Loucy (cell line): ENCODE measurements at regions not wholly inside any gene's neighbourhood (a gene's known extent, or its start where the extent isn't known, plus 50 kb on each side); places are given as distances from the start of the nearest gene placed in this dataset.

Source experiments
- H2AFZ ChIP-seq: fragments of 200-600 bp; sonication (generic); 2 replicates; pipeline ENCODE4 v1.6.0; 2016; ENCODE audit warnings: antibody characterized with exemption, mild to moderate bottlenecking, low read length, moderate library complexity
- H3F3A ChIP-seq: fragments of 200-600 bp; 2 replicates; pipeline ENCODE4 v1.6.0; 2016; ENCODE audit warnings: antibody characterized with exemption, low read depth, mild to moderate bottlenecking
- H3K27me3 ChIP-seq: fragments of 200-600 bp; sonication (generic); 2 replicates; pipeline ENCODE4 v1.6.1; 2014; ENCODE audit warnings: low read length, mild to moderate bottlenecking; ENCODE audit not compliant: insufficient read depth, poor library complexity, severe bottlenecking
- H3K36me3 ChIP-seq: fragments of 200-600 bp; sonication (generic); 2 replicates; pipeline ENCODE4 v1.6.1; 2016; ENCODE audit warnings: low read length; ENCODE audit not compliant: insufficient read depth
- H3K4me1 ChIP-seq: fragments of 200-600 bp; sonication (generic); 2 replicates; pipeline ENCODE4 v1.5.1; 2014; ENCODE audit warnings: low read length, mild to moderate bottlenecking; ENCODE audit not compliant: insufficient read depth, poor library complexity, severe bottlenecking
- H3K4me2 ChIP-seq: fragments of 200-600 bp; sonication (generic); 2 replicates; pipeline ENCODE4 v1.6.0; 2014; ENCODE audit warnings: antibody characterized with exemption, low read length, low read depth, mild to moderate bottlenecking; ENCODE audit not compliant: poor library complexity, severe bottlenecking
- H3K4me3 ChIP-seq: fragments of 200-600 bp; sonication (generic); 2 replicates; pipeline ENCODE4 v1.5.1; 2014; ENCODE audit warnings: low read length, mild to moderate bottlenecking, mixed read lengths; ENCODE audit not compliant: poor library complexity, severe bottlenecking
- H3K79me2 ChIP-seq: fragments of 200-600 bp; sonication (generic); 2 replicates; pipeline ENCODE4 v1.6.1; 2014; ENCODE audit warnings: low read length; ENCODE audit not compliant: insufficient read depth
- H3K9ac ChIP-seq: fragments of 200-600 bp; sonication (generic); 2 replicates; pipeline ENCODE4 v1.6.0; 2014; ENCODE audit warnings: mild to moderate bottlenecking, low read depth, low read length, moderate library complexity; ENCODE audit not compliant: poor library complexity, severe bottlenecking
- H3K9me2 ChIP-seq: fragments of 200-600 bp; sonication (generic); replicated peaks from 2 replicates; pipeline ENCODE4 v1.6.1; 2016; ENCODE audit warnings: low read depth, low read length, mixed read lengths
- H3K9me3 ChIP-seq: fragments of 200-600 bp; sonication (generic); 2 replicates; pipeline ENCODE4 v1.6.1; 2014; ENCODE audit warnings: mild to moderate bottlenecking, antibody characterized with exemption, low read length, low read depth; ENCODE audit not compliant: insufficient read depth
- H4K20me1 ChIP-seq: fragments of 200-600 bp; sonication (generic); 2 replicates; pipeline ENCODE4 v1.6.0; 2014; ENCODE audit warnings: antibody characterized with exemption, low read length, mild to moderate bottlenecking; ENCODE audit not compliant: insufficient read depth, poor library complexity, severe bottlenecking
- CTCF ChIP-seq: fragments of 200-600 bp; sonication (generic); conservative IDR thresholded peaks from 2 replicates; pipeline ENCODE4 v1.5.1; 2014; ENCODE audit warnings: mild to moderate bottlenecking, antibody characterized with exemption, low read length
- EZH2phosphoT487 ChIP-seq: fragments of 200-600 bp; IDR thresholded peaks from 2 replicates; pipeline ENCODE4 v1.6.1; 2018; ENCODE audit warnings: antibody characterized with exemption, mild to moderate bottlenecking, moderate library complexity, borderline replicate concordance

- Histone ChIP-seq H3K9me3 (no peaks in the 10 kb centered on the region), H3K4me2 (no peak overlapping the region), H3K36me3 (no peaks in the 10 kb centered on the region), H3K4me3 (no peak overlapping the region), H3K4me1 (peaks cover 16% of the 10 kb centered on the region), H3K9me2 (no peaks in the 10 kb centered on the region), H3K27me3 (no peaks in the 10 kb centered on the region), H3K9ac (no peak overlapping the region), H3F3A (no peaks in the 10 kb centered on the region; the same call in 1 of the 2 replicates), H2AFZ (peak overlapping the region; percentile 69; the same call in 1 of the 2 replicates), H4K20me1 (no peaks in the 10 kb centered on the region), H3K79me2 (no peaks in the 10 kb centered on the region)
- TF ChIP-seq EZH2phosphoT487 (no peak), CTCF (no peak)
These were observed 88.0 kb upstream of the ADGRF1 start for GRCh38 chr6:47130086-47130485.

- TF ChIP-seq CTCF (no peak), EZH2phosphoT487 (no peak)
- H3K9ac ChIP-seq: no peak overlapping the region
- no peaks in the 10 kb centered on the region for H3K27me3 ChIP-seq
- no peaks in the 10 kb centered on the region for H3K9me3 ChIP-seq
- no peaks in the 10 kb centered on the region for H3K9me2 ChIP-seq
- H3K4me3 ChIP-seq: no peak overlapping the region
- peaks cover 7% of the 10 kb centered on the region for H3K4me1 ChIP-seq
- no peaks in the 10 kb centered on the region for H3K79me2 ChIP-seq
- no peaks in the 10 kb centered on the region for H4K20me1 ChIP-seq
- peak overlapping the region; percentile 35 for H3K4me2 ChIP-seq
- H2AFZ ChIP-seq: peak overlapping the region; percentile 69; the same call in 1 of the 2 replicates
- H3F3A ChIP-seq: no peaks in the 10 kb centered on the region; the same call in 1 of the 2 replicates
- H3K36me3 ChIP-seq: no peaks in the 10 kb centered on the region
These were observed 87.0 kb upstream of the ADGRF1 start for GRCh38 chr6:47129129-47129528.

GRCh38 chr6:47126647-47127391, 84.7 kb upstream of the ADGRF1 start:
- H3K4me3 ChIP-seq: no peak overlapping the region
- no peaks in the 10 kb centered on the region for H3K79me2 ChIP-seq
- H3K4me2 ChIP-seq: no peak overlapping the region

More at GRCh38 chr6:47126647-47127391, 84.7 kb upstream of the ADGRF1 start:
- Histone ChIP-seq H3K4me1 (peaks cover 3% of the 10 kb centered on the region), H3K27me3 (no peaks in the 10 kb centered on the region), H3K9me3 (no peaks in the 10 kb centered on the region), H4K20me1 (no peaks in the 10 kb centered on the region), H3K9ac (no peak overlapping the region), H3K36me3 (no peaks in the 10 kb centered on the region), H3K9me2 (no peaks in the 10 kb centered on the region), H2AFZ (no peak overlapping the region), H3F3A (no peaks in the 10 kb centered on the region; the same call in 1 of the 2 replicates)
- no peak for TF ChIP-seq CTCF
- no peak for TF ChIP-seq EZH2phosphoT487
